Endothelial cell (in vitro differentiated cells): ENCODE measurements at regions not wholly inside any gene's neighbourhood (a gene's known extent, or its start where the extent isn't known, plus 50 kb on each side); places are given as distances from the start of the nearest gene placed in this dataset.

Source experiments
- DNase-seq: peaks from one replicate; pipeline ENCODE4 v3.0.0; 2021; ENCODE audit warnings: low spot score
- H3K27ac Mint-ChIP-seq: one replicate; pipeline ENCODE4 v1.8.0; 2021; ENCODE audit warnings: mixed read lengths, inconsistent platforms; ENCODE audit not compliant: unreplicated experiment
- H3K27me3 Mint-ChIP-seq: one replicate; pipeline ENCODE4 v1.8.0; 2021; ENCODE audit warnings: mild to moderate bottlenecking, moderate library complexity, mixed read lengths, inconsistent platforms; ENCODE audit not compliant: unreplicated experiment
- H3K36me3 Mint-ChIP-seq: one replicate; pipeline ENCODE4 v1.8.0; 2021; ENCODE audit warnings: mild to moderate bottlenecking, low read depth, mixed read lengths, inconsistent platforms; ENCODE audit not compliant: unreplicated experiment
- H3K4me1 Mint-ChIP-seq: one replicate; pipeline ENCODE4 v1.8.0; 2021; ENCODE audit warnings: mild to moderate bottlenecking, mixed read lengths, inconsistent platforms; ENCODE audit not compliant: unreplicated experiment
- H3K4me3 Mint-ChIP-seq: one replicate; pipeline ENCODE4 v1.8.0; 2021; ENCODE audit warnings: mild to moderate bottlenecking, mixed read lengths, inconsistent platforms; ENCODE audit not compliant: unreplicated experiment
- H3K9me3 Mint-ChIP-seq: one replicate; pipeline ENCODE4 v1.8.0; 2021; ENCODE audit warnings: mixed read lengths, inconsistent platforms; ENCODE audit not compliant: unreplicated experiment
- TF ChIP-seq, protein P1 (sequence below): fragments of 200-600 bp; sonication (generic); IDR thresholded peaks from one replicate; pipeline ENCODE4 v1.5.0; 2021; ENCODE audit warnings: antibody characterized with exemption; ENCODE audit not compliant: unreplicated experiment

DNA sequence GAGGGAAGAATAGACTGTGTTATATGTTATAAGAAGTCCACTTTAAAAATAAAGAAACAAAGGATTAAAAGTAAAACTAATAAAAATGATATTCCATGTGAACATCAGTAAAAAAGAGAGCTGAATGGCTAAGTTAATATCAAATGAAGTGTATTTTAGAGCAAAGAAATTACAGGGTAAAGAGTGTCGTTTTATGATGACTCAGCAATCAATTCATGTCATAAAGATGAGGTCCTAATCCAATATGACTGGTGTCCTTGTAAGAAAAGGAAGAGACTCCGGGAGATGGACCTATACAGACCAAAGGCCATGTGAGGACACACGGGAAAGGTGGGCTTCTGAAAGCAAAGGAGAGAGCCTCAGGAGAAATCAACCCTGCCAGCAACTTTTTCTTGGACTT is 615.5 kb upstream of the KLHL29 start:
- DNase-seq, result no peak
- Mint-ChIP-seq H3K4me3 (no peak overlapping the region), H3K9me3 (no peaks in the 10 kb centered on the region), H3K36me3 (no peaks in the 10 kb centered on the region), H3K4me1 (no peaks in the 10 kb centered on the region), H3K27ac (no peak overlapping the region), H3K27me3 (no peaks in the 10 kb centered on the region)
- TF ChIP-seq, protein P1, sequence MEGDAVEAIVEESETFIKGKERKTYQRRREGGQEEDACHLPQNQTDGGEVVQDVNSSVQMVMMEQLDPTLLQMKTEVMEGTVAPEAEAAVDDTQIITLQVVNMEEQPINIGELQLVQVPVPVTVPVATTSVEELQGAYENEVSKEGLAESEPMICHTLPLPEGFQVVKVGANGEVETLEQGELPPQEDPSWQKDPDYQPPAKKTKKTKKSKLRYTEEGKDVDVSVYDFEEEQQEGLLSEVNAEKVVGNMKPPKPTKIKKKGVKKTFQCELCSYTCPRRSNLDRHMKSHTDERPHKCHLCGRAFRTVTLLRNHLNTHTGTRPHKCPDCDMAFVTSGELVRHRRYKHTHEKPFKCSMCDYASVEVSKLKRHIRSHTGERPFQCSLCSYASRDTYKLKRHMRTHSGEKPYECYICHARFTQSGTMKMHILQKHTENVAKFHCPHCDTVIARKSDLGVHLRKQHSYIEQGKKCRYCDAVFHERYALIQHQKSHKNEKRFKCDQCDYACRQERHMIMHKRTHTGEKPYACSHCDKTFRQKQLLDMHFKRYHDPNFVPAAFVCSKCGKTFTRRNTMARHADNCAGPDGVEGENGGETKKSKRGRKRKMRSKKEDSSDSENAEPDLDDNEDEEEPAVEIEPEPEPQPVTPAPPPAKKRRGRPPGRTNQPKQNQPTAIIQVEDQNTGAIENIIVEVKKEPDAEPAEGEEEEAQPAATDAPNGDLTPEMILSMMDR, result no peak

DNA sequence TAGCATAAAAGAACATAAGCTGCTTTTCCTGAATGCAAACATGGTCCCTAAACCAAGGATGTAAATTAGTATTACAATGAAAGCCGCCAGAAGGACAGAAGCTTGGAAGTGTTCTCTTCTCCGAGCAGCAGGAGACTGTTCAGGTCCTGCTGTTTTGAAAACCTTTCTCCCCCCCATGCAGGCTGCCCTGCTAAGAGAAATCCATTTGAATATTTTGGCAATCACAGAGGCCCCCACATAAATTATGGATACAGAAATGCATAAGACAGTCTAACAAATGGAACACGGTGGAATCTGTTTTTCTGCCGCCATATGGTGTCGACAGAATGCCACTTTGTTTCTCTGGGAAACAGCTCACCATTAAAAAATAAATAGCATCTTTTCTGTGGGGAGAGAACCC is 600.4 kb upstream of the KLHL29 start:
- Mint-ChIP-seq H3K4me1 (no peaks in the 10 kb centered on the region), H3K9me3 (no peaks in the 10 kb centered on the region), H3K27me3 (no peaks in the 10 kb centered on the region), H3K27ac (no peak overlapping the region), H3K36me3 (no peaks in the 10 kb centered on the region), H3K4me3 (no peak overlapping the region)
- no peak for DNase-seq
- TF ChIP-seq, protein P1, result no peak

DNA sequence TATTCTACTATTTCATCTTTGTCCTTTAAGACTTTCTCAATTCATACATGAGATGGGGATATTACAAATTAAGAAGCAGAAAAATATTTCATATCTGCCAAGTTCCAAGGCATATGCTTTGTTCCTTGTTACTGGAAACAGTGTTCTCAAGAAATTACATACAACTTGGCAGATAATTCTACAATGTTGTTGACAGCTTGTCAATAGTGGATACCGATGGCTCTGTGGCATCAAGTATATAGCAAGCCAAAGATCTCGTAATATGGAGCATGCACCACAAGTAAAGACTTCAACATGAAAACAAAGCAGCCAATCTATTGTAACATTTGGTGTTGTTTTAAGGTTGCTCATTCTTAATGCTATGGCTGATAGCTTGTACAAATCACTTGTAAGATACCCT is 598.2 kb upstream of the KLHL29 start:
- H3K4me3 Mint-ChIP-seq, result no peak overlapping the region
- H3K27ac Mint-ChIP-seq, result no peak overlapping the region
- TF ChIP-seq, protein P1, result no peak
- H3K4me1 Mint-ChIP-seq, result no peaks in the 10 kb centered on the region
- H3K9me3 Mint-ChIP-seq, result no peaks in the 10 kb centered on the region
- no peaks in the 10 kb centered on the region for H3K36me3 Mint-ChIP-seq
- DNase-seq, result no peak
- H3K27me3 Mint-ChIP-seq, result no peaks in the 10 kb centered on the region

DNA sequence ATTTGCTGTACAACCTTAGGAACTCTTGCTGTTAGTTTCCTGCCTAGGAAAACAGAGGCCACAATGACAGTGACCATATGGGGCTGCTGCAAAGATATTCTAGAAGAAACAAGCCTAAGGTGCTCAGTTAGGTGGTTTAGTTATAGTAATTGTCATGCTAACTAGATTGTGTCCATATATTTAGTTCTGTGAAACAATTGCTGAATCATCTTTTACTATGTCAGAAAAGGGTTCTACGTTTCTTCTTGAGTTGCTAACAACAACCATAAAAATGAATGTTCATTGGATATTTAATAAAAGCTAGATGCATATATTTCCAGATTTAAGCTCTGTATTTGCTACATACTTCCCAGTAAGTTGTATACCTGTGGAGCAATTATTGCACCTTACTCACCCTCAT is 597.2 kb upstream of the KLHL29 start:
- Mint-ChIP-seq H3K4me1 (no peaks in the 10 kb centered on the region), H3K27me3 (no peaks in the 10 kb centered on the region), H3K27ac (no peak overlapping the region), H3K9me3 (no peaks in the 10 kb centered on the region), H3K36me3 (no peaks in the 10 kb centered on the region), H3K4me3 (no peak overlapping the region)
- TF ChIP-seq, protein P1, result no peak
- no peak for DNase-seq

DNA sequence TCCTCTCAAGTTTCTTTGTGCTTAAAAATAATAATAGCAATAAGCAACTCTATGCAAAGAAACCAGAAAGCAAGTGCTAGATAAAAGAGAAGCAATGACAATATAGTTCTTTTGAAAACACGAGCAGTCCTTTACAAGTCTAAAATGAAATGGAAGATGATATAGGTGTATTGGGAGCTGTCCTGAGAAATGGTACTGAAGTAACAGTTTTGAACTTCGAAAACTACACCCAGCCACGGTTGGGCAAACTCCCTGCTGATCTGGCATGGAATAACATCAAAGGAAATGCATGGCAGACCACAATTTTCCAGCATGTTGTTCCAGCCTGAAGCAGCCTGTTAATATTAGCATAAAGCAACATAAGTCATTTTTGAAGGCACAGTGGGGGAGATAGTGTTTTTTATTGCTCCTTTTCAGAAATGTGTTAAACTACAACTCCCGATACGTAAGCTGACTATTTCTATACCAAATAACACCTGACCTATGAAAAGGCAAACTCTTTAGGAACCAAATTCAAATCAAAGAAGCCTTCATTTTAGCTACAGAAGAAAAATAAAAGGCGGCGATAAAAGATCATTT is 596.1 kb upstream of the KLHL29 start:
- Mint-ChIP-seq H3K36me3 (no peaks in the 10 kb centered on the region), H3K9me3 (no peaks in the 10 kb centered on the region), H3K27ac (no peak overlapping the region), H3K4me3 (no peak overlapping the region), H3K27me3 (no peaks in the 10 kb centered on the region), H3K4me1 (no peaks in the 10 kb centered on the region)
- DNase-seq, result no peak
- TF ChIP-seq, protein P1, result no peak
